ENCODE measurements at regions not wholly inside any gene's neighbourhood (a gene's known extent, or its start where the extent isn't known, plus 50 kb on each side); places are given as distances from the start of the nearest gene placed in this dataset.
"Not testable (repeated sequence)": the region's sequence is repeated elsewhere in the genome, so short reads cannot be mapped to it uniquely, and the experiment has no call there.

GRCh38 chr4:58075724-58076123, 965.5 kb upstream of the IGFBP7 start:
- DNase-seq (ENCODE audit: low read depth in 2 of 3, low spot score in 2 of 3): no peak

DNA sequence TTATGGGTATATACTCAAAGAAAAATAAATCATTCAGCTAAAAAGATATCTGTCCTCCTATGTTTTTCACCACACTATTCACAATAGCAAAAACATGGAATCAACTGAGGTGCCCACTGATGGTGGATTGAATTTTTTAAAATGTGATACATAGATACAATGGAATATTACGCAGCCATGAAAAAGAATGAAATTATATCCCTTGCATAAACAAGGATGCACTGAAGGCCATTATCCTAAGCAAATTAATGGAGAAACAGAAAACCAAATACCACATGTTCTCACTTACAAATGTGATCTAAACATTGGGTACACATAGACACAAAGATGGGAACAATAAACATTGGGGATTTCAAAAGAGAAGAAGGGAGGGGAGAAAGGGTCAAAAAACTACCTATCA, 964.2 kb upstream of the IGFBP7 start:
- no peak for DNase-seq (ENCODE audit: low read depth in 2 of 3, low spot score in 2 of 3)

GRCh38 chr4:58070726-58071125, 960.5 kb upstream of the IGFBP7 start:
- DNase-seq (ENCODE audit: low read depth in 2 of 3, low spot score in 2 of 3): no peak

DNA sequence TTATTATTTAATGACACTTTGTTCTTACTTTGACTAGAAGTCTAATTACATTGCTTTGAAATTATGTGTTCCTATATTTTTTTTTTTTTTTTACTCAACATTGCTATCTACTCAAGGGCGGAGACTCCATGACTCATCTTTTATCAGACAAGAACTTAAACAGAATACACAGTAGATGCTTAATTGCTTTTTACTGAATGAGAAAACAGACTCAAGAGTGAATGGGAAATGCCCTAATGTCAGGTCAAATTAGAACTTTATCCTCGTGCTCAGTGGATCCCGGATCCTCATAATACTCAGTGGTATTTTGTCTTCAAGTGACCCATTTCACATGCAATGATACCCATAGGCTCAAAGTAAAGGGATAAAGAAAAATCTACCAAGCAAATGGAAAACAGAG, 954.5 kb upstream of the IGFBP7 start:
- no peak for DNase-seq (ENCODE audit: low read depth in 2 of 3, low spot score in 2 of 3)

GRCh38 chr4:58063404-58064160, 953.4 kb upstream of the IGFBP7 start:
- DNase-seq (ENCODE audit: low read depth in 2 of 3, low spot score in 2 of 3): no peak

DNA sequence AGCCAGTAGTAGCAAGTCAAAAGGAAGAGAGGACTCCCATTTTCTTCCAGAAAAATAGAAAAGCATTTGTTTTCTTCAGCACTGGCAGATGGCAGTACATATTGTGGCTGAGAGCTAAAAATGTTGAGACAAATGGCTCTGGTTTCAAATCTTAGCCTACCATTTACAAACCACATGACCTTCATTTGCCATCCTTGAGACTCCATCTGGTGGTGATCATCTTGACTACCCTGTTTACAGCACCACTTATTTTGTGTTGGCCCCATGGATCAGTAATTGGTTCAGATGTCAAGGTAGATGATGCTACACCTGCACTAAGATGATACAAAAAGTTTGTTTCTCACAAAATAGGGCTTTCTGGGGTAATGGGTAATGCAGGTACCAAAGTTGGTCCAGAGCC, 951.8 kb upstream of the IGFBP7 start:
- no peak for DNase-seq (ENCODE audit: low read depth in 2 of 3, low spot score in 2 of 3)

DNA sequence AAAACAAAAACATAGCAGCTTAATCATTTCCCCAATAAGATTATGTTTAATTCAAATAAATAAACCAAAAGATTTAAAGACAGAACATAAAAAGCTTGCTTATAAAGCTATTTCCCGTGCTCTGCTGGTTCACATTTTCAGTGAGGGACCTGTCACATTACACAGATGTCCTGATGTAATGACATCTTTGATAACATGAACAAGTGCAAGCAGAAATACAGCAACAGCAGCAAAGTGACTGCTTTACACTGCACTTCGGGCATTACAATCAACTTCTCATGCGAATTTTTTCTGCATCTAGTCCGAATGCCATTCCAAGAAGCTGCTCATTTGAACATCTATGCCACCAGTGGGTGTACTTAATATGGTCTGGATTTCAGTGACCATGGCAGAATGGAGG, 940.3 kb upstream of the IGFBP7 start:
- no peak for DNase-seq (ENCODE audit: low read depth in 2 of 3, low spot score in 2 of 3)

- no peak for DNase-seq (ENCODE audit: low read depth in 2 of 3, low spot score in 2 of 3)
Observed at GRCh38 chr4:58048491-58048890, 938.3 kb upstream of the IGFBP7 start.

DNA sequence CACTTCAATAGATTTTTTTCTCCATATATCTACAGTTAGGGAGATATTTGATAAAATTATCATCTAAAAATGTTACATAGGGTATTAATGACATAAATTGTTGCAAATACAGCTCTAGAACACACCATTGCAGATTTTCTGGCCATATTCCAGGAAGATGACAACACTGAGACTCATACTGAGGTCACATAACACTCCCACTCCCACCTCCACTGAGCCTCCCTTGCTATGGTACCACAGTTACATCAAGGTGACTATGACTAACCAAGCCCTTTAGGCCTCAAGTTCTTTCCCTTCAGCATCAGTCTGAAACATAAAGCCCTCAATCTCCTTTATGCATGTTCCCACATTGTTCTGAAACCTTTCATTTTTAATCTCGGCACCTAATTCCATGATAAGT, 932.0 kb upstream of the IGFBP7 start:
- DNase-seq (ENCODE audit: low read depth in 2 of 3, low spot score in 2 of 3): no peak

GRCh38 chr4:57993944-57994343, 883.8 kb upstream of the IGFBP7 start:
- DNase-seq (ENCODE audit: low read depth in 2 of 3, low spot score in 2 of 3): no peak

DNA sequence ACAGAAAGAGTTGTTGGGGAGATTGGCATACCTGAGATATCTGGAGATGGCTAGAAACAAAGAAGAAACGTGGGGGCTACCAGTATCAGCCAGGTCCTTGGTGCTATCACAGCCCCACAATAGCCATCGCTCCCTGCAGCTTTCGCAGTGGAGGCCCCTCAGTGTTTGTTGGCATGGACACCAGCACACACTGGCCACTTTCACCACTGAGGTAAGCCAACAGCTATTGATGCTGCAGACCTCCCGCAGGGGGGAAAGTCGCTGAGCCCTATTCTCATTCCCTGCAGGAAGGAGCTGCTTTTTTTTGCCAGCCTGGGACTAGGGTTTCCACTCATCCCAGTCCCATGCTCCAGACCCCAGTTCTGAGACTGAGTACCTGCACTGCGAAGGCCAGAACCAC, 879.2 kb upstream of the IGFBP7 start:
- DNase-seq (ENCODE audit: low read depth in 2 of 3, low spot score in 2 of 3): no peak

DNA sequence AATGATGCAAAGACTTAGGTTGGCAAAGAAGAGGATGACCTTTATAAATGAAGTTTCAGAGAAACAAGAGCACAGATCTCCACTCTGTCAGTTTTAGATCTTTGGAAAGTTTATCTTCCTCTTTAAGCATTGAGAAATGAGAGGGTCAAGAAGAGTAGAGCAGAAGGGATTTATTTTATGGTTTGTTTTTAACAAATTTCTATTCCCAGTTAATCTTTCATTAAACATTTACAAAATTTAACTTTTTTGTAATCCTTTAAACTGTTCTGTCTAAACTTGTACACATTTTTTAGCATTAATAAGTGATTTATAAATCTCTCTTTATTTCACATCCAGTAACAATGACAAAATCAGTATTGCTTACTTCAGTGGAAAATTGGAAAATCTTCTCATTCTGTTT, 875.0 kb upstream of the IGFBP7 start:
- DNase-seq (ENCODE audit: low read depth in 2 of 3, low spot score in 2 of 3): no peak

DNA sequence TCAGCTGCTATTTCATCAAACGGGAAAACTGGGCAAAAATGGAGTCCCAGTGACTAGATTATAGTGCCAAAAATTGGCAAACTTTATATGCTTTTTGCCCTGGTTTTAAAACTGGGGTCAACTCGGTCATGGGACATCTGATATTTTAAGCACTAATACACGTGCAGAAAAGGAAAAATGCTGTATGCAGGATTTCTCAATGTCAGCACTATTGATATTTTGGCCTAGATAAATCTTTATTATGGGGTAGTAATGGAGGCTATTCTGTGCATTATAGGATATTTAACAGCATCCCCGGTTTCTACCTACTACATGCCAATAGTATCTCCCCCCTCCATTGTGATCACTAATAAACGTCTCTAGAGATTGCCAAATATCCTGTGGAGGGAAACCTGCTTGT, 870.9 kb upstream of the IGFBP7 start:
- no peak for DNase-seq (ENCODE audit: low read depth in 2 of 3, low spot score in 2 of 3)

- DNase-seq (ENCODE audit: low read depth in 2 of 3, low spot score in 2 of 3): no peak
Observed at GRCh38 chr4:57974821-57975220, 864.6 kb upstream of the IGFBP7 start.

GRCh38 chr4:57973819-57974218, 863.6 kb upstream of the IGFBP7 start:
- no peak for DNase-seq (ENCODE audit: low read depth in 2 of 3, low spot score in 2 of 3)

DNA sequence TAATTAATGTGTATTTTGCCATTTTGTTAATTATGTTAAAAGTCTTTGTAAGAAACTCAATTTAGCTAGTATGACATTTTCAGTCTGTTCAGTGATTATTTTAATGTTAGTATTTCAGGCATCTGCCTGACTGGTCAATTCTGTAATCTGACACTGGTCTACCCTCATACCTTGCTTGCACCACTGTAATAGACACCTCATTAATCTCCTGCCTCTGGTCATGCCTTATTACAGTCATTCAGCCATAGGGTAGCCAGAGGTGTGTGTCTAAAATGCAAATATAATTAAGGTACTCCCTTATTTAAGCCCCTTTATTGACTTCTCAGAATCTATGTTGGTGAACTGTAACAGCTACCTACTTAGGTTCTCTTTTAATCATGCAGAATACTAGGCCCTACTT, 861.1 kb upstream of the IGFBP7 start:
- DNase-seq (ENCODE audit: low read depth in 2 of 3, low spot score in 2 of 3): no peak

- DNase-seq (ENCODE audit: low read depth in 2 of 3, low spot score in 2 of 3): no peak
Observed at GRCh38 chr4:57966987-57967760, 857.0 kb upstream of the IGFBP7 start.

DNA sequence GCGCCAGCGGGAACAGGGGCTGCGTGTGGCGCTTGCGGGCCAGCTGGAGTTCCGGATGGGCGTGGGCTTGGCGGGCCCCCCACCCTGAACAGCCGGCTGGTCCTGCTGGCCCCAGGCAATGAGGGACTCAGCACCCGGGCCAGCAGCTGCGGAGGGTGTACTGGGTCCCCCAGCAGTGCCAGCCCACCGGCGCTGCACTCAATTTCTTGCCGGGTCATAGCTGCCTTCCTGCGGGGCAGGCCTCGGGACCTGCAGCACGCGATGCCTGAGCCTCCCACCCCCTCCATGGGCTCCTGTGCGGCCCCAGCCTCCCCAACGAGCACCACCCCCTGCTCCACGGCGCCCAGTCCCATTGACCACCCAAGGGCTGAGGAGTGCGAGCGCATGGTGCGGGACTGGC, 855.2 kb upstream of the IGFBP7 start:
- not testable (repeated sequence) for DNase-seq (ENCODE audit: low read depth in 2 of 3, low spot score in 2 of 3)

GRCh38 chr4:57945298-57945697, 835.1 kb upstream of the IGFBP7 start:
- no peak for DNase-seq (ENCODE audit: low read depth in 2 of 3, low spot score in 2 of 3)

DNA sequence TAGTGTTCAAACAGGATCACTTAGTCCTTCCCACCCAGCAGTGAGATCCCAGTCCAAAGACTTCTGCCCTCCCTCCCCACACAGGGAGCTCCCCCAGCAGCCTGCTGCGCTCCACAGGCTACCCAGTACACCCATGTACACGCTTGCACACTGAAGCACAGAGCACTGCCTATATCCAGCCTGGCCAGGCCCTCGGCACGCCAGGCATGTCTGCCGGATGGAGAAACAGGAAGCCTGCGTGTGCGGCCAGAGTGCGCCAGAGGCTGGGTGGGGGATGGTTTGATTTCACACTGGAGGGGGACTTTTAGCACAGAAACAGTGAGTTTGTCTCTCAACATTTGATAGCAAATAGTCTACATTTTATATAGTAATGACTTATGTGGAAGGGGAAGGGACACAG, 833.5 kb upstream of the IGFBP7 start:
- no peak for DNase-seq (ENCODE audit: low read depth in 2 of 3, low spot score in 2 of 3)

- DNase-seq (ENCODE audit: low read depth in 2 of 3, low spot score in 2 of 3): not testable (repeated sequence)
Observed at GRCh38 chr4:57937326-57937725, 827.1 kb upstream of the IGFBP7 start.

DNA sequence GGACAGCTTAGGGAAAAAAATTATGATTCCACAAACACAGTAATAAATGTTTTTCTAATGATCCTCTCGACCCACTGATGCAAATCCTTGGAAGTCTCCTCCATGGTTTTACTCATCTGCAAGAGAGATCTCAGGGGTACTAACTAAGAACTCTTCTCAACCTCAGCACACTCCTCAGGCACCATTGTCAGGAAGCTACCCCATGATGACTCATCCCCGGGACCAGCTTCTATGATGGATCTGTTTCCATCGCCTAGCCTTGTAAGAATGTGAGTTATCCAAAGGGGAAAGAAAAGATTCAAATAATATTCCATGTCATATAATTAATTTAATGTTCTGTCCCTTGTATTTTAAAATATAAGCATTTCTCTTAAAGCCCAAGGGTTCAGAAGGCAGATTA, 816.1 kb upstream of the IGFBP7 start:
- no peak for DNase-seq (ENCODE audit: low read depth in 2 of 3, low spot score in 2 of 3)

GRCh38 chr4:57924951-57925350, 814.8 kb upstream of the IGFBP7 start:
- DNase-seq (ENCODE audit: low read depth in 2 of 3, low spot score in 2 of 3): no peak

Data from activated CD8-positive, alpha-beta memory T cell treated with anti-CD3 and anti-CD28 coated beads for 48 hours (primary cell).